Bronchial epithelial cell (primary cell): ENCODE measurements at regions not wholly inside any gene's neighbourhood (a gene's known extent, or its start where the extent isn't known, plus 50 kb on each side); places are given as distances from the start of the nearest gene placed in this dataset.

Source experiments
- DNase-seq: peaks from one replicate; pipeline ENCODE4 v3.0.0-alpha.2; 2010; ENCODE audit warnings: low read depth
- FAIRE-seq: peaks from 2 replicates; lab custom pipeline; 2011; peaks lifted over from hg19 to GRCh38; lab: Jason Lieb, UNC
- H3K27me3 ChIP-seq: 2 replicates; pipeline ENCODE4 v1.5.1; 2011; ENCODE audit warnings: low read length; ENCODE audit not compliant: control insufficient read depth, insufficient read depth
- H3K36me3 ChIP-seq: 2 replicates; pipeline ENCODE4 v1.5.1; 2011; ENCODE audit warnings: low read length; ENCODE audit not compliant: control insufficient read depth, insufficient read depth
- H3K4me3 ChIP-seq: 2 replicates; pipeline ENCODE4 v1.5.1; 2011; ENCODE audit warnings: mild to moderate bottlenecking, low read depth, low read length, control low read depth
- TF ChIP-seq, protein P1 (sequence below): IDR thresholded peaks from 2 replicates; pipeline ENCODE4 v1.5.1; 2011; ENCODE audit warnings: mild to moderate bottlenecking, moderate library complexity, low read length, control low read depth, inconsistent platforms; ENCODE audit not compliant: insufficient read depth, severe bottlenecking

- FAIRE-seq: no peak
- no peak overlapping the region for H3K4me3 ChIP-seq
- no peaks in the 10 kb centered on the region for H3K27me3 ChIP-seq
- H3K36me3 ChIP-seq: no peaks in the 10 kb centered on the region
- TF ChIP-seq, protein P1, sequence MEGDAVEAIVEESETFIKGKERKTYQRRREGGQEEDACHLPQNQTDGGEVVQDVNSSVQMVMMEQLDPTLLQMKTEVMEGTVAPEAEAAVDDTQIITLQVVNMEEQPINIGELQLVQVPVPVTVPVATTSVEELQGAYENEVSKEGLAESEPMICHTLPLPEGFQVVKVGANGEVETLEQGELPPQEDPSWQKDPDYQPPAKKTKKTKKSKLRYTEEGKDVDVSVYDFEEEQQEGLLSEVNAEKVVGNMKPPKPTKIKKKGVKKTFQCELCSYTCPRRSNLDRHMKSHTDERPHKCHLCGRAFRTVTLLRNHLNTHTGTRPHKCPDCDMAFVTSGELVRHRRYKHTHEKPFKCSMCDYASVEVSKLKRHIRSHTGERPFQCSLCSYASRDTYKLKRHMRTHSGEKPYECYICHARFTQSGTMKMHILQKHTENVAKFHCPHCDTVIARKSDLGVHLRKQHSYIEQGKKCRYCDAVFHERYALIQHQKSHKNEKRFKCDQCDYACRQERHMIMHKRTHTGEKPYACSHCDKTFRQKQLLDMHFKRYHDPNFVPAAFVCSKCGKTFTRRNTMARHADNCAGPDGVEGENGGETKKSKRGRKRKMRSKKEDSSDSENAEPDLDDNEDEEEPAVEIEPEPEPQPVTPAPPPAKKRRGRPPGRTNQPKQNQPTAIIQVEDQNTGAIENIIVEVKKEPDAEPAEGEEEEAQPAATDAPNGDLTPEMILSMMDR: no peak
- peak; percentile 52 for DNase-seq
These were observed 84.4 kb upstream of the SLC5A12 start for GRCh38 chr11:26806219-26806618.

GRCh38 chr11:26820739-26821138, 98.9 kb upstream of the SLC5A12 start:
- peak; percentile 83 for DNase-seq
- no peak for FAIRE-seq
- H3K36me3 ChIP-seq: no peaks in the 10 kb centered on the region
- no peaks in the 10 kb centered on the region for H3K27me3 ChIP-seq
- H3K4me3 ChIP-seq: no peak overlapping the region
- TF ChIP-seq, protein P1: no peak

DNA sequence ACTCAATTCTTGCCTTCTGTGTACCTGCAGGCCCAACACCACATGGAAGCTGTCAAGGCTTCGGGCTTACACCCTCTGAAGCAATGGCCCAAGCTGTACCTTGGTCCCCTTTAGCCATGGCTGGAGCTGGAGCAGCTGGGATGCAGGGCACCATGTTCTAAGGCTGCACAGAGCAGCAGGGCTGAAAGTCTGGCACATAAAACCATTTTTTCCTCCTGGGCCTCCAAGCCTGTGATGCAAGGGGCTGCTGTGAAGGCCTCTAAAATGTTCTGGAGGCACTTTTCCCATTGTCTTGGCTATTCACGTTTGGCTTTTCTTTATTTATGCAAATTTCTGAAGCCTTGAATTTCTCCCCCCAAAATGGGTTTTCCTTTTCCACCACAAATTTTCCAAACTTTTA, 102.1 kb upstream of the SLC5A12 start:
- Histone ChIP-seq H3K36me3 (no peaks in the 10 kb centered on the region), H3K4me3 (no peak overlapping the region), H3K27me3 (no peaks in the 10 kb centered on the region)
- TF ChIP-seq, protein P1: no peak
- FAIRE-seq (no peak), DNase-seq (no peak)

DNA sequence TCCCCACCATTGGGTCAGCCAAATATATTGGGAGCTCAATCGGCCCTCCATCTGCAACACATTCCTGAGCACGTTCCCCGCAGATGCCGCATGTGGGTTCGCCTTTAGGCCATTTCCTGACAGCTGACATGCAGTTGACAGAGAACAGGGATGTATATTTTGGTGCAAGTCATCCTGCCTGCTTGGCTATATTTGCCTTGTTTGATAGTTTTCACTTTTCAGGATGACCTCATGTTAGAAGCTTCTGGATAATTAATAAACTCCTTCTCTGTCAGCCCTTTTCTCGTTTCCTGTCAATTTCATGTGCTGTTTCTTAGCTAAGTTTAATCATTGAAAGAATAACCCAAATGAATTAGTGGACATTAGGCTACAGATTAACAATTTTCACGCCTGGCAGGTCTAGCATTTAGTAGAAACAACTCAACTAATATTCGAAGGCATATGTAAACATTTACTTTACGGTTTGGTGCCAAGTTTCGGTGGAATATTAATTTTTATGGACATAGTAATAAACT, 105.8 kb upstream of the SLC5A12 start:
- TF ChIP-seq, protein P1: no peak
- no peak overlapping the region for H3K4me3 ChIP-seq
- no peaks in the 10 kb centered on the region for H3K27me3 ChIP-seq
- H3K36me3 ChIP-seq: no peaks in the 10 kb centered on the region
- DNase-seq (no peak), FAIRE-seq (no peak)

GRCh38 chr11:26828288-26828687, 106.4 kb upstream of the SLC5A12 start:
- no peaks in the 10 kb centered on the region for H3K27me3 ChIP-seq
- TF ChIP-seq, protein P1: no peak
- no peaks in the 10 kb centered on the region for H3K36me3 ChIP-seq
- no peak for FAIRE-seq
- H3K4me3 ChIP-seq: no peak overlapping the region
- DNase-seq: no peak

DNA sequence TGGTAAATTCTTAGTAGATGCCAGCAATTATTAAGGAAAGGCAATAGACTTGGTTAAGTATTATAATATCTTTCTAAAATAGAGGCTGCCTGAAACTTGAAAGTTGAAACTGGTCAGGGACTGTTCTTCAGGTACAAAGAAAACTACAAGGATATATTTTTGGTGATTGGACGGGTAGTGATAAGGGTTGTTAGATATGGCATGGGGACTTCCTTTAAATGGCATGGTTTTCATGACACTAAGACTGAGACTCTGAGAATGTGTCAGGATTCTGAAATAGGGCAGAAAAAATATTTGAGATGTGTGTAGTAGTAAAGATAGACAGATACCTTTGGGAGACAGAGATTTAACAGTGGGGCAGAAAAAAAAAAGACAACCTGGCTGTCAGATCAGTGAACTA, 108.4 kb upstream of the SLC5A12 start:
- TF ChIP-seq, protein P1: no peak
- Histone ChIP-seq H3K27me3 (no peaks in the 10 kb centered on the region), H3K4me3 (no peak overlapping the region), H3K36me3 (no peaks in the 10 kb centered on the region)
- no peak for FAIRE-seq
- no peak for DNase-seq
